ENCODE measurements at regions not wholly inside any gene's neighbourhood (a gene's known extent, or its start where the extent isn't known, plus 50 kb on each side); places are given as distances from the start of the nearest gene placed in this dataset.

DNA sequence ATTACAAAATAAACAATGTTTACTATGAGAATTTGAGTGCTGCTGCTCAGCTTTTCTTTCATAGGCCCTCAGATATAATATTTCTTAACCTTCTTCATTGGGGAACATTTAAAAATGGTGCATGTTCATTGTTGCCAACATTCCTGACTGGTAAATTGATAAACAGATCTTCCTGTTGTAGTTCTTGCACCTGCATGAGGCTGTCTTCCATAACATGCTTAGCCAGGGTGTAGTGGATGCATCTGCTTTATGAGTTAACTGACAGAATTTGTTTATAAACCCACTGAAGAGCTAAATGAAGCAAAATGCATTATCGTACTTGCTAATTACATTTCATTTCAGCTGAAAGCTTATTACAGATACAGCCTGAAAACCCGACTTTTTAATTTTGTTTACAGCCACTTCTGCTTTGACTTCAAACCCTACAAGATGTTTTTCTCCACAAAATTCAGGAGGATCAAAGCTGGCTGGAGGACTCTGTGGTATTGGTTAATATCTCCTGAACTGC lies 177.2 kb downstream of the SEM1 start:
- TF ChIP-seq, protein P1, sequence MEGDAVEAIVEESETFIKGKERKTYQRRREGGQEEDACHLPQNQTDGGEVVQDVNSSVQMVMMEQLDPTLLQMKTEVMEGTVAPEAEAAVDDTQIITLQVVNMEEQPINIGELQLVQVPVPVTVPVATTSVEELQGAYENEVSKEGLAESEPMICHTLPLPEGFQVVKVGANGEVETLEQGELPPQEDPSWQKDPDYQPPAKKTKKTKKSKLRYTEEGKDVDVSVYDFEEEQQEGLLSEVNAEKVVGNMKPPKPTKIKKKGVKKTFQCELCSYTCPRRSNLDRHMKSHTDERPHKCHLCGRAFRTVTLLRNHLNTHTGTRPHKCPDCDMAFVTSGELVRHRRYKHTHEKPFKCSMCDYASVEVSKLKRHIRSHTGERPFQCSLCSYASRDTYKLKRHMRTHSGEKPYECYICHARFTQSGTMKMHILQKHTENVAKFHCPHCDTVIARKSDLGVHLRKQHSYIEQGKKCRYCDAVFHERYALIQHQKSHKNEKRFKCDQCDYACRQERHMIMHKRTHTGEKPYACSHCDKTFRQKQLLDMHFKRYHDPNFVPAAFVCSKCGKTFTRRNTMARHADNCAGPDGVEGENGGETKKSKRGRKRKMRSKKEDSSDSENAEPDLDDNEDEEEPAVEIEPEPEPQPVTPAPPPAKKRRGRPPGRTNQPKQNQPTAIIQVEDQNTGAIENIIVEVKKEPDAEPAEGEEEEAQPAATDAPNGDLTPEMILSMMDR (conservative IDR thresholded peaks at IDR 0.05; ENCODE audit: low read depth, low read length) = no peak
- TF ChIP-seq EZH2 (IDR thresholded peaks at IDR 0.05; ENCODE audit: borderline replicate concordance, low read depth, low read length, poor library complexity, severe bottlenecking) = no peak

Data from A673 (cell line).